Endothelial cell of umbilical vein (primary cell): ENCODE measurements at regions not wholly inside any gene's neighbourhood (a gene's known extent, or its start where the extent isn't known, plus 50 kb on each side); places are given as distances from the start of the nearest gene placed in this dataset.

Source experiments
- BruUV-seq: library from RNA; stranded (reverse); fragments of 400-500 nt; replicated peaks from 2 replicates; lab custom pipeline; 2021; lab: Mats Ljungman, UMichigan
- CTCF ChIA-PET: fragments of 300-600, 350-600 bp; sonication (Branson Sonifier 250); formaldehyde crosslinking; loops from one replicate; lab custom pipeline; 2021; ENCODE audit warnings: antibody characterized with exemption, inconsistent platforms; lab: Charles Lee
- POLR2A ChIA-PET: fragments of 300-600, 350-600 bp; sonication (Branson Sonifier 250); formaldehyde crosslinking; loops from one replicate; lab custom pipeline; 2021; ENCODE audit warnings: antibody characterized with exemption, inconsistent platforms; lab: Charles Lee
- DNase-seq: peaks from one replicate; pipeline ENCODE4 v3.0.0-alpha.2; 2011; ENCODE audit warnings: low read depth, low spot score
- FAIRE-seq: peaks from 2 replicates; lab custom pipeline; 2011; peaks lifted over from hg19 to GRCh38; lab: Jason Lieb, UNC
- H2AFZ ChIP-seq: 2 replicates; pipeline ENCODE4 v1.6.0; 2012; ENCODE audit warnings: low read depth, low read length, control low read depth, inconsistent platforms
- H3K27ac ChIP-seq: 2 replicates; pipeline ENCODE4 v1.5.1; 2011; ENCODE audit warnings: low read depth, mild to moderate bottlenecking, control low read depth, low read length, moderate library complexity; ENCODE audit not compliant: insufficient read depth
- H3K27me3 ChIP-seq, 2 experiments: 2 replicates each; pipeline versions ENCODE4 v1.6.0 to v1.6.1; 2011; ENCODE audit warnings: low read length in 2 of 2, mixed read lengths in 1 of 2; ENCODE audit not compliant: control insufficient read depth in 2 of 2, insufficient read depth in 2 of 2
- H3K36me3 ChIP-seq, 2 experiments: 2 replicates in 1 of 2; 3 replicates in 1 of 2; pipeline ENCODE4 v1.5.1; 2011; ENCODE audit warnings: low read length in 2 of 2, mild to moderate bottlenecking in 1 of 2, moderate library complexity in 1 of 2; ENCODE audit not compliant: control insufficient read depth in 2 of 2, insufficient read depth in 2 of 2; ENCODE audit errors: extremely low read depth in 1 of 2
- H3K4me1 ChIP-seq: 3 replicates; pipeline ENCODE4 v1.5.1; 2011; ENCODE audit warnings: mild to moderate bottlenecking, low read length; ENCODE audit not compliant: control insufficient read depth, insufficient read depth; ENCODE audit errors: extremely low read depth
- H3K4me2 ChIP-seq: 2 replicates; pipeline ENCODE4 v1.6.1; 2011; ENCODE audit warnings: low read length, control low read depth, mixed read lengths; ENCODE audit not compliant: insufficient read depth
- H3K4me3 ChIP-seq, 3 experiments: fragments of 200-600 bp in 1 of 3; sonication (generic), shearing (Covaris generic) in 1 of 3; replicated peaks in 1 of 3; 2 replicates each; pipeline ENCODE4 v1.5.1; 2011 to 2016; ENCODE audit warnings: control low read depth in 3 of 3, low read length in 3 of 3, mild to moderate bottlenecking in 2 of 3, inconsistent platforms in 1 of 3, low read depth in 1 of 3, moderate library complexity in 1 of 3; ENCODE audit not compliant: insufficient read depth in 1 of 3
- H3K79me2 ChIP-seq: 2 replicates; pipeline ENCODE4 v1.6.0; 2012; ENCODE audit warnings: low read length, inconsistent platforms; ENCODE audit not compliant: control insufficient read depth, insufficient read depth
- H3K9ac ChIP-seq: replicated peaks from 2 replicates; pipeline ENCODE3; 2011; ENCODE audit warnings: low read length, control low read depth; ENCODE audit not compliant: insufficient read depth; ENCODE audit errors: extremely low read depth
- H3K9me1 ChIP-seq: replicated peaks from 3 replicates; pipeline ENCODE4 v1.6.0; 2011; ENCODE audit warnings: mild to moderate bottlenecking, low read length; ENCODE audit not compliant: control insufficient read depth, insufficient read depth; ENCODE audit errors: extremely low read depth
- H3K9me3 ChIP-seq: replicated peaks from 2 replicates; pipeline ENCODE4 v1.5.1; 2012; ENCODE audit warnings: low read length, inconsistent platforms; ENCODE audit not compliant: control insufficient read depth, insufficient read depth
- H4K20me1 ChIP-seq: replicated peaks from 2 replicates; pipeline ENCODE3; 2011; ENCODE audit warnings: mild to moderate bottlenecking, low read length; ENCODE audit not compliant: control insufficient read depth, insufficient read depth; ENCODE audit errors: extremely low read depth
- EZH2 ChIP-seq: IDR thresholded peaks from 2 replicates; pipeline ENCODE4 v1.6.1; 2012; ENCODE audit warnings: borderline replicate concordance, low read depth, mild to moderate bottlenecking, moderate library complexity, low read length, inconsistent platforms; ENCODE audit not compliant: severe bottlenecking
- FOS ChIP-seq: IDR thresholded peaks from 2 replicates; pipeline ENCODE4 v1.6.1; 2011; ENCODE audit warnings: mild to moderate bottlenecking, low read length, moderate library complexity, borderline replicate concordance; ENCODE audit not compliant: insufficient read depth
- GATA2 ChIP-seq: IDR thresholded peaks from 2 replicates; pipeline ENCODE4 v1.7.0; 2011; ENCODE audit warnings: low read depth, mild to moderate bottlenecking, moderate library complexity, mixed read lengths, low read length; ENCODE audit not compliant: insufficient read length, insufficient read depth
- JUN ChIP-seq: IDR thresholded peaks from 2 replicates; pipeline ENCODE4 v1.6.1; 2011; ENCODE audit warnings: borderline replicate concordance, low read depth; ENCODE audit not compliant: insufficient read length, insufficient read depth
- MYC ChIP-seq: IDR thresholded peaks from one replicate; pipeline ENCODE4 v1.6.1; 2011; ENCODE audit warnings: mild to moderate bottlenecking, low read depth, low read length
- POLR2A ChIP-seq: IDR thresholded peaks from 2 replicates; pipeline ENCODE4 v1.6.1; 2012; ENCODE audit warnings: low read depth, mild to moderate bottlenecking, control low read depth, low read length
- POLR2AphosphoS5 ChIP-seq: IDR thresholded peaks from 2 replicates; pipeline ENCODE4 v1.6.1; 2012; ENCODE audit warnings: low read depth, mild to moderate bottlenecking, control low read depth, low read length, moderate library complexity; ENCODE audit not compliant: insufficient read depth
- dilution Hi-C: fragments of 300-500 bp; cut with MboI; formaldehyde crosslinking; loops from one replicate; pipeline ENCODE4 v1.15.0; 2019; ENCODE audit warnings: low sequenced_read_pairs; ENCODE audit not compliant: extremely low pct_ligation_motif_present
- intact Hi-C: fragments of 100-400 bp; cut with micrococcal nuclease; formaldehyde crosslinking; loops from one replicate; pipeline ENCODE4 v1.10.0; 2022
- TF ChIP-seq, protein P1 (sequence below): IDR thresholded peaks from 2 replicates; pipeline ENCODE4 v1.6.1; 2011; ENCODE audit not compliant: insufficient read depth, insufficient read length
- TF ChIP-seq, protein P2 (sequence below), 2 donors: IDR thresholded peaks; 1 replicate in 1 of 2; 2 replicates in 1 of 2; pipeline ENCODE4 v1.5.1; 2011; ENCODE audit warnings: low read length in 2 of 2, mild to moderate bottlenecking in 2 of 2, moderate library complexity in 2 of 2, control low read depth in 1 of 2, inconsistent platforms in 1 of 2, low read depth in 1 of 2; ENCODE audit not compliant: insufficient read depth in 1 of 2; ENCODE audit errors: extremely low read depth in 1 of 2

DNA sequence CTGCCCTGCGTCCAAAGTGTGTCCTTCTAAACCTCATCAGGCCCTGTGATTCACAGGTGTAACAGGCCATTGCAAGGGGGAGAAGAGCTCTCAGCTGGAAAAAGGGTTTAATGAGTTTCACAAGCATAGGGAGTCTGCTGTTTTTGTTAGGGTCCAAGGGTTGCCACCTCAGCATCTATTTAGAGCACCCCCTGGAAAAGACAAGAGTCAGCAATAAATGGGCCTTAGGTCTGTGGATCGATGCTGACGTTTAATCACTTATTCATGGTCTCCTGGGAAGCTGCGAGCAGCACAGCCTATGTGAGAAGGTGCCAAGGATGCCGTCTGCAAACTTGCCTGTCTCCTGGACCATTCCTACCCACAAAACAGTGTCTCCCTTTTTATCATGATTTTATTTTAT is 78.4 kb upstream of the BAIAP2L1 start:
- Histone ChIP-seq H3K27me3 (no peaks in the 10 kb centered on the region), H3K27ac (no peak overlapping the region), H4K20me1 (no peaks in the 10 kb centered on the region), H3K4me1 (no peaks in the 10 kb centered on the region), H3K4me3 (no peak overlapping the region), H3K79me2 (no peaks in the 10 kb centered on the region), H2AFZ (no peak overlapping the region), H3K4me2 (no peak overlapping the region), H3K9me3 (no peaks in the 10 kb centered on the region), H3K9me1 (no peaks in the 10 kb centered on the region), H3K36me3 (no peaks in the 10 kb centered on the region), H3K9ac (no peak overlapping the region)
- TF ChIP-seq JUN = no peak
- TF ChIP-seq FOS = no peak
- BruUV-seq = no TSS peak
- CTCF ChIA-PET = no interaction called here
- dilution Hi-C loops (no loop called here), intact Hi-C loops (no loop called here)
- FAIRE-seq (no peak), DNase-seq (no peak)
- POLR2A ChIA-PET = no interaction called here

DNA sequence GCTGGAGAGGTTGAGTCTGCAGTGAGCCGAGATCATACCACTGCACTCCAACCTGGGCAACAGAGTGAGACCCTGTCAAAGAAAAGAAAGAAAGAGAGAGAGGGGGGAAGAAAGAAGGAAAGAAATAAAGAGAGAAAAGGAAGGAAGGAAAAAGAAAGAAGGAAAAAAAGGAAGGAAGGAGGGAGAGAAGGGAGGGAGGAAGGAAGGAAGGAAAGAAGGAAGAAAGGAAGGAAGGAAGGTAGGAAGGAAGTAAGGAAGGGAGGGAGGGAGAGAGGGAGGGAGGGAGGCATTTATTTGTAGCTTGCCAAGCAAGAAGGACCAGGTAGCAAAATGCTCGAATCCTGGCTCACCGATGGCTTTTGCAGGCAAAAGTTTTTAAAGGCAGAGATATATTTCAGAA is 74.5 kb upstream of the BAIAP2L1 start:
- Histone ChIP-seq H3K4me3 (no peak overlapping the region), H4K20me1 (no peaks in the 10 kb centered on the region), H2AFZ (no peak overlapping the region), H3K36me3 (no peaks in the 10 kb centered on the region), H3K9ac (no peak overlapping the region), H3K79me2 (no peaks in the 10 kb centered on the region), H3K9me1 (no peaks in the 10 kb centered on the region), H3K27me3 (no peaks in the 10 kb centered on the region), H3K9me3 (no peaks in the 10 kb centered on the region), H3K4me1 (no peaks in the 10 kb centered on the region), H3K4me2 (no peak overlapping the region), H3K27ac (no peak overlapping the region)
- intact Hi-C loops = no loop called here
- BruUV-seq = no TSS peak
- POLR2A ChIA-PET = no interaction called here
- dilution Hi-C loops = no loop called here
- no peak for TF ChIP-seq EZH2
- TF ChIP-seq, protein P1, sequence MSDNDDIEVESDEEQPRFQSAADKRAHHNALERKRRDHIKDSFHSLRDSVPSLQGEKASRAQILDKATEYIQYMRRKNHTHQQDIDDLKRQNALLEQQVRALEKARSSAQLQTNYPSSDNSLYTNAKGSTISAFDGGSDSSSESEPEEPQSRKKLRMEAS = no peak
- no peak for TF ChIP-seq POLR2A
- no peak for TF ChIP-seq JUN
- TF ChIP-seq, protein P2, sequence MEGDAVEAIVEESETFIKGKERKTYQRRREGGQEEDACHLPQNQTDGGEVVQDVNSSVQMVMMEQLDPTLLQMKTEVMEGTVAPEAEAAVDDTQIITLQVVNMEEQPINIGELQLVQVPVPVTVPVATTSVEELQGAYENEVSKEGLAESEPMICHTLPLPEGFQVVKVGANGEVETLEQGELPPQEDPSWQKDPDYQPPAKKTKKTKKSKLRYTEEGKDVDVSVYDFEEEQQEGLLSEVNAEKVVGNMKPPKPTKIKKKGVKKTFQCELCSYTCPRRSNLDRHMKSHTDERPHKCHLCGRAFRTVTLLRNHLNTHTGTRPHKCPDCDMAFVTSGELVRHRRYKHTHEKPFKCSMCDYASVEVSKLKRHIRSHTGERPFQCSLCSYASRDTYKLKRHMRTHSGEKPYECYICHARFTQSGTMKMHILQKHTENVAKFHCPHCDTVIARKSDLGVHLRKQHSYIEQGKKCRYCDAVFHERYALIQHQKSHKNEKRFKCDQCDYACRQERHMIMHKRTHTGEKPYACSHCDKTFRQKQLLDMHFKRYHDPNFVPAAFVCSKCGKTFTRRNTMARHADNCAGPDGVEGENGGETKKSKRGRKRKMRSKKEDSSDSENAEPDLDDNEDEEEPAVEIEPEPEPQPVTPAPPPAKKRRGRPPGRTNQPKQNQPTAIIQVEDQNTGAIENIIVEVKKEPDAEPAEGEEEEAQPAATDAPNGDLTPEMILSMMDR (IDR thresholded peaks at IDR 0.05; ENCODE audit: extremely low read depth in 1 of 2, insufficient read depth in 1 of 2, low read depth in 1 of 2, low read length in 2 of 2) = no peak
- no peak for TF ChIP-seq GATA2
- TF ChIP-seq MYC = no peak
- no peak for TF ChIP-seq FOS
- no peak for TF ChIP-seq POLR2AphosphoS5
- FAIRE-seq = no peak
- CTCF ChIA-PET = no interaction called here
- no peak for DNase-seq
